ENCODE measurements at regions not wholly inside any gene's neighbourhood (a gene's known extent, or its start where the extent isn't known, plus 50 kb on each side); places are given as distances from the start of the nearest gene placed in this dataset.

- H3K4me3 ChIP-seq: no peak overlapping the region
- no peak for DNase-seq (ENCODE audit: low spot score in 2 of 2)
- no peak overlapping the region for H3K27ac ChIP-seq
- H3K4me1 ChIP-seq: no peaks in the 10 kb centered on the region
- no peaks in the 10 kb centered on the region for H3K36me3 ChIP-seq
- no peaks in the 10 kb centered on the region for H3K27me3 ChIP-seq
- TF ChIP-seq EP300 (IDR thresholded peaks at IDR 0.05) (no peak), POLR2A (IDR thresholded peaks at IDR 0.05) (no peak), CTCF (IDR thresholded peaks at IDR 0.05) (no peak)
- H3K9me3 ChIP-seq: peaks cover 0 to 2% (median 0%) of the 10 kb centered on the region in 4 donors
- WGBS, 2 donors: 77 to 86% methylated on average over 6 of the region's 6 CpGs
These were observed 331.5 kb upstream of the MSX2 start for GRCh38 chr5:174392892-174393291.

- no peaks in the 10 kb centered on the region for H3K27me3 ChIP-seq
- peaks cover 0 to 7% (median 0%) of the 10 kb centered on the region in 4 donors for H3K9me3 ChIP-seq
- no peak overlapping the region for H3K4me3 ChIP-seq
- 61 to 64% methylated on average over 4 of the region's 4 CpGs for WGBS, 2 donors
- DNase-seq (ENCODE audit: low spot score in 2 of 2): no peak
- no peaks in the 10 kb centered on the region for H3K4me1 ChIP-seq
- no peaks in the 10 kb centered on the region for H3K36me3 ChIP-seq
- TF ChIP-seq CTCF (IDR thresholded peaks at IDR 0.05): no peak
- TF ChIP-seq POLR2A (IDR thresholded peaks at IDR 0.05): no peak
- no peak for TF ChIP-seq EP300 (IDR thresholded peaks at IDR 0.05)
- H3K27ac ChIP-seq: no peak overlapping the region
These were observed 327.8 kb upstream of the MSX2 start for GRCh38 chr5:174396541-174396940.

GRCh38 chr5:174397206-174397605, 327.2 kb upstream of the MSX2 start:
- no peaks in the 10 kb centered on the region for H3K27me3 ChIP-seq
- WGBS, 2 donors: 46 to 50% methylated on average over 4 of the region's 4 CpGs
- TF ChIP-seq CTCF (IDR thresholded peaks at IDR 0.05) (no peak), POLR2A (IDR thresholded peaks at IDR 0.05) (no peak), EP300 (IDR thresholded peaks at IDR 0.05) (no peak)
- no peak overlapping the region for H3K27ac ChIP-seq
- no peaks in the 10 kb centered on the region for H3K4me1 ChIP-seq
- no peak for DNase-seq (ENCODE audit: low spot score in 2 of 2)
- peaks cover 0 to 7% (median 0%) of the 10 kb centered on the region in 4 donors for H3K9me3 ChIP-seq
- no peak overlapping the region for H3K4me3 ChIP-seq
- no peaks in the 10 kb centered on the region for H3K36me3 ChIP-seq

- 86 to 91% methylated on average over 2 of the region's 2 CpGs for WGBS, 2 donors
- no peak for DNase-seq (ENCODE audit: low spot score in 2 of 2)
- H3K4me1 ChIP-seq: no peaks in the 10 kb centered on the region
- peaks cover 0 to 7% (median 0%) of the 10 kb centered on the region in 4 donors for H3K9me3 ChIP-seq
- no peaks in the 10 kb centered on the region for H3K36me3 ChIP-seq
- H3K27me3 ChIP-seq: no peaks in the 10 kb centered on the region
- H3K4me3 ChIP-seq: no peak overlapping the region
- H3K27ac ChIP-seq: no peak overlapping the region
- TF ChIP-seq EP300 (IDR thresholded peaks at IDR 0.05) (no peak), POLR2A (IDR thresholded peaks at IDR 0.05) (no peak), CTCF (IDR thresholded peaks at IDR 0.05) (no peak)
These were observed 326.2 kb upstream of the MSX2 start for GRCh38 chr5:174398171-174398570.

- no peak overlapping the region for H3K4me3 ChIP-seq
- H3K36me3 ChIP-seq: no peaks in the 10 kb centered on the region
- H3K27ac ChIP-seq: no peak overlapping the region
- peaks cover 0 to 7% (median 0%) of the 10 kb centered on the region in 4 donors for H3K9me3 ChIP-seq
- DNase-seq (ENCODE audit: low spot score in 2 of 2): no peak
- no peaks in the 10 kb centered on the region for H3K4me1 ChIP-seq
- 50 to 55% methylated on average over 2 of the region's 2 CpGs for WGBS, 2 donors
- no peaks in the 10 kb centered on the region for H3K27me3 ChIP-seq
- TF ChIP-seq POLR2A (IDR thresholded peaks at IDR 0.05) (no peak), EP300 (IDR thresholded peaks at IDR 0.05) (no peak), CTCF (IDR thresholded peaks at IDR 0.05) (no peak)
These were observed 325.0 kb upstream of the MSX2 start for GRCh38 chr5:174399411-174399810.

All from tibial nerve (tissue), 4 donors.